NCI-H2227 (cell line): ENCODE measurements at regions not wholly inside any gene's neighbourhood (a gene's known extent, or its start where the extent isn't known, plus 50 kb on each side); places are given as distances from the start of the nearest gene placed in this dataset.
A peak's percentile ranks its signal among the peaks of the same experiment; 100 is the strongest.
"Not testable (repeated sequence)": the region's sequence is repeated elsewhere in the genome, so short reads cannot be mapped to it uniquely, and the experiment has no call there.

Experiments
- DNase-seq: peaks from one replicate; lab custom pipeline; 2025; ENCODE audit not compliant: unreplicated experiment; lab: John Stamatoyannopoulos, UW

DNA sequence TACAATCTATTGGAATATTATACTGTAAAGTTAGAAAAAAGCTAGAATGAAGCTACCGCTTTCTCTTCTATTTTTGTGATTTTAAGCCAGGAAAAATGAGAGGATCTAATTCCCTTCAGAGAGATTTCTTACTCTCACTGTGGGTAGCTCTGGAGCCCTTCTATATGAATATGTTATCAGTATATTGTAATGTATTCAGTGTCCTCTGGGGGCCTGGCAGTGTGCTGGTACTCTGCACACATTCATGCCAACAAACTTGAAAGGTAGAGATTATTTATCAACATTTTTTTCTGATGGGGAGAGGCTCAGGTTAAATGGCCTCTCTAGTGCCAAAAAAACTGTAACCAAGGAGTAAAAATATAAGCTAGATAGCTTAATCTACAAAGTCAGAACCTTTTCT is 292.8 kb downstream of the TTC6 start:
- no peak for DNase-seq

DNA sequence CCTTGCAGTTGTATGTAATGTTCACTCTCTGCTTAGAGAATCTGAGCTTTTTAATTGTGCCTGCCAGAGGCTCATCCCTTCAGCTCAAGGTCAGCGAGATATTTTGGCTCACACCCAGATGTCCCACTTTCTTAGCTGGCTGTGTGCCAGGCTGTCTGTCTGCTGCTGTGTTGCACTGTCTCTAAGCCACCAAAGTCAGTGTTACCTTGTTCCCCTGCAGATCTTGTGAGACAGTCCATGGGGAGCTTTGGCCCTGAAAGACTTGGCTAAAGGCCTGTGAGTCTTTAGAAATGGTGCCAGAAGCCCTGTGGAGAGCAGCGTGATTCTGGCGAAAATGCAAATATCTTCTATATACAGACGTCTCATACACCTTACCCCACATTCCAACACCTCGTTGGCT is 293.7 kb downstream of the TTC6 start:
- peak; percentile 21 for DNase-seq

GRCh38 chr14:37890095-37890494 is 294.7 kb downstream of the TTC6 start:
- DNase-seq = no peak

DNA sequence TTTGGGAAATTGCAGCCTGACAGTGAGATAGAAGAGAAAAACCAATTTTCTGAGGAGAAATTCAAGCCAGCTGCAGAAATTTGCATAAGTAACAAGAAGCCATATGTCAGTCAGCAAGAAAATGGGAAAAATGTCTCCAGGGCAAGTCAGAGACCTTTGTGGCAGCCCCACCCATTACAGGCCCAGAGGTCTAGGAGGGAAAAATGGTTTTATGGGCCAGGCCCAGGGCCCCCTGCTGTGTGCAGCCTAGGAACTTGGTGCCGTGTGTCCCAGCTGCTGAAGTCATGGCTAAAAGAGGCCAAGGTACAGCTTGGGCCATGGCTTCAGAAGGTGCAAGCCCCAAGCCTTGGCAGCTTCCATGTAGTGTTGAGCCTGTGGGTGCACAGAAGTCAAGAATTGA is 296.1 kb downstream of the TTC6 start:
- not testable (repeated sequence) for DNase-seq

DNA sequence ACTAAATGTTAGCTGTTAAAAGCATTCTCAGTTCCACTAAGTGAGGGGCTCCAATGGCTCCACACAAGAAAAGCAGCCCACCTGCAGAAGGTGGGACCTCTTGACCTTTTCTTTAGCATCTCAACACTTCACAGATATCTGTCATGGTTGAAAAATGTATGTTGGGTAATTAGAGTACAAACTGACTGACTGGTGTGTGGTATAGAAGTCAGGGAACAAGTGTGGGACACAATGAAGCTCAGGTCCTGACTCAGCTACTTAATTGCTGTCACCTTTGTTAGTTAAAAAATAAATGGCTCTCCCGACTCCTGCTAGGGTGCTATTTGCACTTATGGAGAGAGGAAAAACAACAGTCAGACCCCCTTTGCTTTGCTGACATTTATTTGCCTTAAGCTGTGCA is 299.0 kb downstream of the TTC6 start:
- DNase-seq = no peak

DNA sequence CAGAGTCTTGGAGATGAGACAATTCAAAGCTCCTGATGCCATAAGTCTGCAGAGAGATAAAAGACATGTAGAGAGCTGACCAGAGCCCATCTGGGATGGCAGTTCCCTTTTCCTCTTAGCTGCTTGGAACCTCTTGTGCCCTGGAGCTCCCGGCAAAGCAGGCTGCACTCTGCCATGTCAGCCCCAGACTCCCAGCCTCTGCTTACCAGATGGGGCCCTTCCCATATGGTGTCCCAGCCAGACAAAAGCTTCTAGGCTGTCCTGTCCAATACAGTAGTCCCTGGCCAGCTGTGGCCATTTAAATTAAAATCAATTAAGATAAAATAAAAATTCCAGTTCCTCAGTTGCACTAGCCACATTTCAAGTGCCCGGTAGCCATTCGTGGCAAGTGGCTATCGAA is 303.9 kb downstream of the TTC6 start:
- no peak for DNase-seq

DNA sequence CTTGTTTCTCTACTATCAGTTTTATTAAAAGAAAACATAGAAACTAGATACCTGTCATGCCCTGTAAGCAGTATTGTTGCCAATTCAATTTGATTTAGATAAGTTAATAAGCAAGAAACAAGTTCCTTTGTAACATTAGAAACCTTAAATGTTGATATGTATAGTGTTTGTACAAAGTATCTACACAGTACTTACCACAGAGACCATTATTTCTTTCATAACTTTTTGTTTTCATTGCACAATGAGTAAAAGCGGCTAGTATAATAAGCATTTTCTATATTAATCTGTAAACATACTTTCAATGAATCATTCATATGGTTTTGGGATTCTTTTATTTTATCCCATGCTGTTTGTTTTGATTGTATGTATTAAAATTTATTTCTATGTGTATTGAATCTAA is 305.1 kb downstream of the TTC6 start:
- DNase-seq = no peak

DNA sequence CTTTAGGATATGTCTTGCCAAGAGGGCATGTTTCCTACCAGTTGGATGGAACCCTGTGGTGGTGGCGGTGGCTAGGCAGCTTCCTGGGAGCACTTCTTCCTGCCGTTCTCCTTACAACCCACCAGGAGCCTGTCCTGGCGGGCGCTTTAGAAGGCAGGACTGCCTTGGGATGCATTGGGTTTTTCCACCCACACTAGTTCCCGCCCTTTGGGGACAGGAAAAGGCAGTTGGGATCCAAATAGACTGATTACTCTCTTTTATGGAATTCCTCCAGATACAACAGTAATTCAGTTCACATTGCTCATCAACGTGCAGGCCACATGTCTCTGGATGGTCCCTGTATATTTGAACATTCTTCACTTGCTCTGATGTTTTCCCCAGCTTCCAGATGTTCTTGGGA is 305.7 kb upstream of the SSTR1 start:
- DNase-seq = no peak

- DNase-seq = peak; percentile 69
These were observed 304.1 kb upstream of the SSTR1 start for GRCh38 chr14:37903343-37904191.

DNA sequence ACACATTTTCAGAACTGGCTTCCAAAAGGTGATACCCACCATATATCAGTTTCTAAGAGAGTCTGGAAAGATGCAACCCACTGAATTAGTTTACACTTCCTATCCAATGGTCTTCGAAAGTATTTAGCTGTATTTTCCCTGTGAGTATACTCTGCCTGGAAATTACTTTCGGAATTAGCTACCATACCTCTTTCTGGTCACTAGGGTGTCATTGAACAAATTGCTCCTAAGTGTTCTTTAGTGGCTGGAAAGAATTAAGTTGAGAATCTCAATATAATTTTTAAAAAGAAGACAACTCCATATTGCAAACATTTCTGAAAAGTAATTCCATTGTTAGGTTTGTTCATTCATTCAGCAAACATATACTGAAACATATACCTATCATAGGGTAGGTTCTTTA is 283.1 kb upstream of the SSTR1 start:
- DNase-seq = no peak

DNA sequence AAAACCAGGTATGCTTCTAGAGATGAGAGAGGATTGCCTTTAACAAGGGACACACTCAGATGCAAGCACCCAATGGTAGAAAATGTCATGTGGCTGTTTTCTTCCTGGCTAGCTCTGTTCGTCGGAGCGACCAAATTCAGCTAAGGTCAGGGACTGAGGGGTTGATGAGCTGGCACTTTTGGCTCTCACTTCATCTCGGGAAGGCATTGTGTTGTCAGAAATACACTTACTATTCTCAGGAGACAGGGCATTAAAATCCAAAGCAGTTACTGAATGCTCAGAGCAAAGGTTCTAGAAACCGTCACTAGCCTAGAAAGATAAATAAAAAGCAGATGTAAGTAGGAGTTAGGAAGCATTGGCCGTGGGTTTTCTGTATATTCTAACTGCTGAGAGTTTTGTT is 275.7 kb upstream of the SSTR1 start:
- no peak for DNase-seq

GRCh38 chr14:37932481-37932880 is 275.2 kb upstream of the SSTR1 start:
- no peak for DNase-seq

GRCh38 chr14:37936971-37937370 is 270.7 kb upstream of the SSTR1 start:
- no peak for DNase-seq

DNA sequence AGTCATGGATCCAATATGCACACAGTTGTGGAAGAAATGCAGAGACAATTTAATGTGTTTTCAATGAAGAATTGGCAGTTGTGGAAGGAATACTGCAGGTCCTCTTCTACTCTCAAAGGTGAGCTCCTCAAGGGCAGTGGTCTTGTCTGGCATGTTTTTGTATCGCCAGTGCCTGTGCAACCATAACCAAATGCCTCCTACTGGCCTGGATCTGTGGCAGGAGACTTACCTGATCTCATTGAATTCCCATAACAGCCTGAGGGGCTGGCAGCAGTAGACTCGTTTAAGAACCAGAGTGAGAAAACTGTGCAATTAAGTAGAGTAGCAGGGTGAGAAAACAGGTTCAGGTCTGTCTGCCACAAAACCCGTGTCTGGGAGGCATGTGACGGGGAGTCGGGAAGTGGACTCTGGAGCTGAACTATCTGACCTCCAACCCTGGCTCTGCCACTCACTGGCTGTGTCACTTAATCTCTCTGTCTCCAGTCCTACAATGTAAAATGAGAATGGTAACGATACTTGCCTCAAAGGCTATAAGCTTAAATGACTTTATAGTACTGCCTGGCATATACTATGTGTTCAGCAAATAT is 268.2 kb upstream of the SSTR1 start:
- no peak for DNase-seq

- no peak for DNase-seq
These were observed 261.7 kb upstream of the SSTR1 start for GRCh38 chr14:37945959-37946358.

GRCh38 chr14:37946819-37947218 is 260.9 kb upstream of the SSTR1 start:
- DNase-seq = no peak

DNA sequence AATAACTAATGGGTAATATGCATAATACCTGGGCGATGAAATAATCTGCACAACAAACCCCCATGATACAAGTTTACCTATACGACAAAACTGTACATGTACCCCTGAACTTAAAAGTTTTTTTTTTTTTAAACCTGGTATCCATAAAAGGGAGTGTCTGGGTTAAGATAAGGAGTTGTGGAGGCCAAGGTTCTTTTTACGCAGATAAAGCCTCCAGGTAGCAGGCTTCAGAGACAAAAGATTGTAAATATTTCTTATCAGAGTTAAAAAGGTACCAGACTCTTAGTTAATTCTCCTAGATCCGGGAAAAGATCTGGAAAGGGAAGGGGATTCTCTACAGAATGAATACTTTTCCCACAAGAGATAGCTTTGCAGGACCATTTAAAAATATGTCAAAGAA is 259.4 kb upstream of the SSTR1 start:
- DNase-seq = no peak

GRCh38 chr14:37968664-37969240 is 239.0 kb upstream of the SSTR1 start:
- DNase-seq = no peak

DNA sequence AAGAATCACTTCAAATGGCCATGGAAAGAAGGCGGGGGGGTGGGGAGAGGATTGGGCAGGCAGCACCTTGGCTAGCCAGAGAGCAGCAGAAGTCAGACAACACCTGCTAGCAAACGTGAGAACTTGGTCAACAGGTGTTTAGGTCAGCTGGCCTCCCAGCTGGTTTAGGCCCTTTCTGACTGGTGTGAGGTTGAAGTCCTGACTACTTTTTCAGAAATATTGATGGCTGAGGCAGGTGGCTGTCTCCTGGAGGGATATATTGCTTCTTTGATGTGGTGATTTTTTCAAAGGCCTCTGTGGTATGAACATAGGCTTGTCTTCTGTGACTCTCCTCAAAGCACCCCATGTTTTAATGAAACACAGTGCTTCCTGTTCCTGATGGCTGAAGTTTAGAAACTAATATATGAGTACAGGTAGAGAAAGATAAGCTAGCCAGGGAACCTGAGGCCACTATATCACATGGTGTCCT is 238.2 kb upstream of the SSTR1 start:
- DNase-seq = no peak

DNA sequence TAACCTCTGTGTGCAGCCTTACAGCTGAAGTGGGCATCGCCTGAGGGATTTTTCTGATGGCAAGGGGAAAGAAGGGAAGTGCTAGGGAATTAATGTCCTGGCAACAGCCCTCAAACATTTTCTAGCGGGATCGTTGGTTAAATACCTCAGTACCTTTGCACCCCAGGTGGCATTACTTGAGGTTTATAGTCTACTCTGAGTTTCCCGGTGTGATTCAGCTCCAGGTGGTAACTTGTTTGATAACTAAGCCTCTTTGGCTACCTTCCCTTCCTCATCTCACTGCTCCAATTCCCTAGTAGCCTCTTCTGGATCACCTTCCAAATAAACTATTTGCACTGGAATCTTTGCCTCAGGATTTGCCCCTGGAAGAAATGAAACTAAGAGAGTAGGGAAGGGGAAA is 237.0 kb upstream of the SSTR1 start:
- no peak for DNase-seq

GRCh38 chr14:37972941-37973887 is 234.5 kb upstream of the SSTR1 start:
- DNase-seq = no peak
